ENCODE measurements at regions not wholly inside any gene's neighbourhood (a gene's known extent, or its start where the extent isn't known, plus 50 kb on each side); places are given as distances from the start of the nearest gene placed in this dataset.

- POLR2A ChIA-PET: no interaction called here
- H3K4me1 ChIP-seq (ENCODE audit: control insufficient read depth, insufficient read depth, low read length): no peaks in the 10 kb centered on the region
- H3K27ac ChIP-seq (ENCODE audit: extremely low read depth, low read depth, low read length): no peak overlapping the region
- no peaks in the 10 kb centered on the region for H3K9me3 ChIP-seq (ENCODE audit: control insufficient read depth, insufficient read depth, low read depth, low read length)
- H3K36me3 ChIP-seq (ENCODE audit: control insufficient read depth in 2 of 2, insufficient read depth in 1 of 2, low read length in 2 of 2): no peaks in the 10 kb centered on the region
- no peak for TF ChIP-seq GFI1B (tag by site-specific recombination; IDR thresholded peaks at IDR 0.05)
- TF ChIP-seq BCL11B (tag by site-specific recombination; IDR thresholded peaks at IDR 0.05; ENCODE audit: low read depth): no peak
- no peak overlapping the region for H3K4me3 ChIP-seq (ENCODE audit: low read depth, low read length)
- CTCF ChIA-PET: interaction anchor here (0.6 to 2.5 kb wide), 2 partner anchors 14 to 35 kb away, joined by 3 to 7 read pairs; no protein-coding TSS in a partner anchor
These were observed 339.9 kb upstream of the SOX11 start for GRCh38 chr2:5352286-5352685.

GRCh38 chr2:5353565-5353964 lies 338.6 kb upstream of the SOX11 start:
- TF ChIP-seq ZNF341 (tag by site-specific recombination; IDR thresholded peaks at IDR 0.05; ENCODE audit: low read depth) (no peak), KLF16 (tag by site-specific recombination; IDR thresholded peaks at IDR 0.05) (no peak), ZNF146 (tag by site-specific recombination; IDR thresholded peaks at IDR 0.05) (no peak), MZF1 (tag by site-specific recombination; IDR thresholded peaks at IDR 0.05; ENCODE audit: borderline replicate concordance) (no peak), INSM2 (tag by site-specific recombination; IDR thresholded peaks at IDR 0.05) (no peak), ZNF747 (tag by site-specific recombination; IDR thresholded peaks at IDR 0.05) (no peak), ZBTB20 (tag by site-specific recombination; IDR thresholded peaks at IDR 0.05) (no peak), ZNF140 (tag by site-specific recombination; IDR thresholded peaks at IDR 0.05) (no peak), ZSCAN30 (tag by site-specific recombination; IDR thresholded peaks at IDR 0.05) (no peak), ZNF239 (tag by site-specific recombination; IDR thresholded peaks at IDR 0.05) (no peak), EGR2 (tag by site-specific recombination; IDR thresholded peaks at IDR 0.05; ENCODE audit: low read depth) (no peak)
- CTCF ChIA-PET: interaction anchor here (0.6 to 2.5 kb wide), 2 partner anchors 13 to 549 kb away, joined by 3 to 7 read pairs; no protein-coding TSS in a partner anchor

GRCh38 chr2:5359397-5359796 lies 332.8 kb upstream of the SOX11 start:
- no peaks in the 10 kb centered on the region for H3K9me3 ChIP-seq (ENCODE audit: control insufficient read depth, insufficient read depth, low read depth, low read length)
- TF ChIP-seq BCL11A (tag by site-specific recombination; IDR thresholded peaks at IDR 0.05; ENCODE audit: low read depth) (no peak), ZFP69B (tag by site-specific recombination; IDR thresholded peaks at IDR 0.05) (no peak), PRDM10 (tag by site-specific recombination; IDR thresholded peaks at IDR 0.05) (no peak), ATF2 (tag by site-specific recombination; IDR thresholded peaks at IDR 0.05; ENCODE audit: low read depth) (no peak)
- POLR2A ChIA-PET: no interaction called here

More at GRCh38 chr2:5353565-5353964, 338.6 kb upstream of the SOX11 start:
- H3K9me3 ChIP-seq (ENCODE audit: control insufficient read depth, insufficient read depth, low read depth, low read length): no peaks in the 10 kb centered on the region
- H3K4me1 ChIP-seq (ENCODE audit: control insufficient read depth, insufficient read depth, low read length): no peaks in the 10 kb centered on the region
- POLR2A ChIA-PET: no interaction called here
- no peak overlapping the region for H3K4me3 ChIP-seq (ENCODE audit: low read depth, low read length)
- H3K36me3 ChIP-seq (ENCODE audit: control insufficient read depth in 2 of 2, insufficient read depth in 1 of 2, low read length in 2 of 2): no peaks in the 10 kb centered on the region
- no peak overlapping the region for H3K27ac ChIP-seq (ENCODE audit: extremely low read depth, low read depth, low read length)

More at GRCh38 chr2:5359397-5359796, 332.8 kb upstream of the SOX11 start:
- H3K27ac ChIP-seq (ENCODE audit: extremely low read depth, low read depth, low read length): no peak overlapping the region
- no peaks in the 10 kb centered on the region for H3K4me1 ChIP-seq (ENCODE audit: control insufficient read depth, insufficient read depth, low read length)
- no peak overlapping the region for H3K4me3 ChIP-seq (ENCODE audit: low read depth, low read length)
- no peaks in the 10 kb centered on the region for H3K36me3 ChIP-seq (ENCODE audit: control insufficient read depth in 2 of 2, insufficient read depth in 1 of 2, low read length in 2 of 2)
- CTCF ChIA-PET: no interaction called here
